GM18505 (cell line): ENCODE measurements at regions not wholly inside any gene's neighbourhood (a gene's known extent, or its start where the extent isn't known, plus 50 kb on each side); places are given as distances from the start of the nearest gene placed in this dataset.
"Not testable (repeated sequence)": the region's sequence is repeated elsewhere in the genome, so short reads cannot be mapped to it uniquely, and the experiment has no call there.

Experiments
- ATAC-seq: cut with Tn5 transposase; IDR thresholded peaks from one replicate; pipeline ENCODE4 v1.9.1; 2021; ENCODE audit not compliant: unreplicated experiment
- POLR2A ChIP-seq: IDR thresholded peaks from 4 replicates; pipeline ENCODE4 v1.6.1; 2011; ENCODE audit warnings: borderline replicate concordance; ENCODE audit not compliant: insufficient read depth, insufficient read length; ENCODE audit errors: extremely low read depth

GRCh38 chr4:12929784-12930183, 554.4 kb downstream of the RAB28 start:
- ATAC-seq: no peak
- TF ChIP-seq POLR2A: no peak

- TF ChIP-seq POLR2A: no peak
- no peak for ATAC-seq
Measured at GRCh38 chr4:12928751-12929150, 555.4 kb downstream of the RAB28 start.

GRCh38 chr4:12926189-12927066, 557.7 kb downstream of the RAB28 start:
- no peak for TF ChIP-seq POLR2A
- peak; percentile 56 for ATAC-seq

GRCh38 chr4:12924728-12925320, 559.3 kb downstream of the RAB28 start:
- TF ChIP-seq POLR2A: no peak
- ATAC-seq: no peak

GRCh38 chr4:12924253-12924652, 559.9 kb downstream of the RAB28 start:
- TF ChIP-seq POLR2A: no peak
- no peak for ATAC-seq

GRCh38 chr4:12912896-12913418, 571.2 kb downstream of the RAB28 start:
- no peak for ATAC-seq

GRCh38 chr4:12911750-12912358, 572.3 kb downstream of the RAB28 start:
- ATAC-seq: no peak
- TF ChIP-seq POLR2A: no peak

More at GRCh38 chr4:12912896-12913418, 571.2 kb downstream of the RAB28 start:
- TF ChIP-seq POLR2A: no peak

- not testable (repeated sequence) for ATAC-seq
Measured at GRCh38 chr4:12903640-12904039, 580.5 kb downstream of the RAB28 start.

GRCh38 chr4:12902735-12903134, 581.4 kb downstream of the RAB28 start:
- no peak for ATAC-seq
- no peak for TF ChIP-seq POLR2A

- TF ChIP-seq POLR2A: no peak
Measured at GRCh38 chr4:12897954-12898353, 586.2 kb downstream of the RAB28 start.

GRCh38 chr4:12894062-12894461, 590.1 kb downstream of the RAB28 start:
- no peak for ATAC-seq
- no peak for TF ChIP-seq POLR2A

More at GRCh38 chr4:12897954-12898353, 586.2 kb downstream of the RAB28 start:
- no peak for ATAC-seq

GRCh38 chr4:12889054-12889453, 595.1 kb downstream of the RAB28 start:
- TF ChIP-seq POLR2A: no peak

GRCh38 chr4:12884846-12885796, 599.0 kb downstream of the RAB28 start:
- no peak for TF ChIP-seq POLR2A
- ATAC-seq: no peak

More at GRCh38 chr4:12889054-12889453, 595.1 kb downstream of the RAB28 start:
- ATAC-seq: no peak

- TF ChIP-seq POLR2A: no peak
- no peak for ATAC-seq
Measured at GRCh38 chr4:12881945-12882584, 602.1 kb downstream of the RAB28 start.
